GM12892 (cell line): ENCODE measurements at regions not wholly inside any gene's neighbourhood (a gene's known extent, or its start where the extent isn't known, plus 50 kb on each side); places are given as distances from the start of the nearest gene placed in this dataset.

Experiments used
- POLR2A ChIP-seq: IDR thresholded peaks from 2 replicates; pipeline ENCODE4 v1.6.1; 2011; ENCODE audit warnings: low read depth, low read length, control low read depth
- POLR2AphosphoS5 ChIP-seq: IDR thresholded peaks from 2 replicates; pipeline ENCODE4 v1.6.1; 2011; ENCODE audit warnings: low read depth, low read length, control low read depth
- TAF1 ChIP-seq: IDR thresholded peaks from 2 replicates; pipeline ENCODE4 v1.6.1; 2011; ENCODE audit warnings: low read depth, mild to moderate bottlenecking, control low read depth, low read length, borderline replicate concordance

GRCh38 chr2:81672516-81672915 lies 1368.0 kb upstream of the LRRTM1 start:
- TF ChIP-seq POLR2AphosphoS5, result no peak
- no peak for TF ChIP-seq TAF1
- TF ChIP-seq POLR2A, result no peak
